ENCODE measurements at regions not wholly inside any gene's neighbourhood (a gene's known extent, or its start where the extent isn't known, plus 50 kb on each side); places are given as distances from the start of the nearest gene placed in this dataset.

GRCh38 chr2:220134756-220135534 lies 507.5 kb downstream of the SLC4A3 start:
- 69 to 73% methylated on average over 6 of the region's 6 CpGs for WGBS, 2 donors
- no peak overlapping the region for H3K4me3 ChIP-seq

GRCh38 chr2:220143336-220143735 lies 515.9 kb downstream of the SLC4A3 start:
- ATAC-seq (ENCODE audit: insufficient read depth, low FRiP score) = no peak
- WGBS, 2 donors = 64 to 69% methylated on average over 2 of the region's 2 CpGs

More at GRCh38 chr2:220134756-220135534, 507.5 kb downstream of the SLC4A3 start:
- DNase-seq = no peak
- H3K9me3 ChIP-seq (ENCODE audit: control insufficient read depth in 4 of 4, insufficient read depth in 3 of 4, low read length in 3 of 4) = peaks cover 0 to 11% (median 4%) of the 10 kb centered on the region in 4 donors
- H3K9ac ChIP-seq (ENCODE audit: insufficient read depth in 1 of 2, low read length in 2 of 2) = no peak overlapping the region
- H3K27ac ChIP-seq (ENCODE audit: low read depth in 1 of 2, low read length in 1 of 2) = no peak overlapping the region
- H3K27me3 ChIP-seq (ENCODE audit: control insufficient read depth in 3 of 3, insufficient read depth in 3 of 3, low read length in 2 of 3) = no peaks in the 10 kb centered on the region
- no peak for TF ChIP-seq CTCF (IDR thresholded peaks at IDR 0.05; ENCODE audit: control extremely low read depth, extremely low read depth)
- ATAC-seq (ENCODE audit: insufficient read depth, low FRiP score) = no peak
- no peaks in the 10 kb centered on the region for H3K4me1 ChIP-seq (ENCODE audit: control insufficient read depth in 5 of 5, insufficient read depth in 5 of 5, low read length in 5 of 5)
- no peaks in the 10 kb centered on the region for H3K36me3 ChIP-seq (ENCODE audit: control insufficient read depth in 4 of 4, insufficient read depth in 4 of 4, low read length in 4 of 4)

GRCh38 chr2:220144411-220144810 lies 517.0 kb downstream of the SLC4A3 start:
- no peak overlapping the region for H3K9ac ChIP-seq (ENCODE audit: insufficient read depth in 1 of 2, low read length in 2 of 2)

More at GRCh38 chr2:220143336-220143735, 515.9 kb downstream of the SLC4A3 start:
- peak in 1 of 3 donors; percentile 7 for DNase-seq
- Histone ChIP-seq H3K9ac (ENCODE audit: insufficient read depth in 1 of 2, low read length in 2 of 2) (no peak overlapping the region), H3K36me3 (ENCODE audit: control insufficient read depth in 4 of 4, insufficient read depth in 4 of 4, low read length in 4 of 4) (no peaks in the 10 kb centered on the region), H3K27ac (ENCODE audit: low read depth in 1 of 2, low read length in 1 of 2) (no peak overlapping the region), H3K4me1 (ENCODE audit: control insufficient read depth in 5 of 5, insufficient read depth in 5 of 5, low read length in 5 of 5) (peaks cover 0 to 11% (median 0%) of the 10 kb centered on the region in 5 donors), H3K9me3 (ENCODE audit: control insufficient read depth in 4 of 4, insufficient read depth in 3 of 4, low read length in 3 of 4) (no peaks in the 10 kb centered on the region), H3K4me3 (no peak overlapping the region), H3K27me3 (ENCODE audit: control insufficient read depth in 3 of 3, insufficient read depth in 3 of 3, low read length in 2 of 3) (no peaks in the 10 kb centered on the region)
- TF ChIP-seq CTCF (IDR thresholded peaks at IDR 0.05; ENCODE audit: control extremely low read depth, extremely low read depth) = no peak

More at GRCh38 chr2:220144411-220144810, 517.0 kb downstream of the SLC4A3 start:
- no peak for ATAC-seq (ENCODE audit: insufficient read depth, low FRiP score)
- H3K4me3 ChIP-seq = no peak overlapping the region
- no peak for TF ChIP-seq CTCF (IDR thresholded peaks at IDR 0.05; ENCODE audit: control extremely low read depth, extremely low read depth)
- H3K9me3 ChIP-seq (ENCODE audit: control insufficient read depth in 4 of 4, insufficient read depth in 3 of 4, low read length in 3 of 4) = no peaks in the 10 kb centered on the region
- H3K36me3 ChIP-seq (ENCODE audit: control insufficient read depth in 4 of 4, insufficient read depth in 4 of 4, low read length in 4 of 4) = no peaks in the 10 kb centered on the region
- H3K27ac ChIP-seq (ENCODE audit: low read depth in 1 of 2, low read length in 1 of 2) = no peak overlapping the region
- H3K27me3 ChIP-seq (ENCODE audit: control insufficient read depth in 3 of 3, insufficient read depth in 3 of 3, low read length in 2 of 3) = no peaks in the 10 kb centered on the region
- WGBS, 2 donors = 78 to 90% methylated on average over 2 of the region's 2 CpGs
- DNase-seq = peak in 2 of 3 donors; percentile 34 to 43
- peaks cover 0 to 13% (median 0%) of the 10 kb centered on the region in 5 donors for H3K4me1 ChIP-seq (ENCODE audit: control insufficient read depth in 5 of 5, insufficient read depth in 5 of 5, low read length in 5 of 5)

Measured in lung (tissue), 11 donors.